ENCODE measurements at regions not wholly inside any gene's neighbourhood (a gene's known extent, or its start where the extent isn't known, plus 50 kb on each side); places are given as distances from the start of the nearest gene placed in this dataset.
A peak's percentile ranks its signal among the peaks of the same experiment; 100 is the strongest.

GRCh38 chr11:121757480-121758125, 304.8 kb upstream of the SORL1-AS1 start:
- Histone ChIP-seq H3K9me3 (ENCODE audit: control insufficient read depth, low read depth, low read length) (no peaks in the 10 kb centered on the region), H3K4me1 (ENCODE audit: control insufficient read depth, insufficient read depth, low read length) (no peaks in the 10 kb centered on the region), H3K27me3 (ENCODE audit: control insufficient read depth, insufficient read depth, low read length) (no peaks in the 10 kb centered on the region), H3K36me3 (ENCODE audit: control insufficient read depth, insufficient read depth, low read length) (no peaks in the 10 kb centered on the region), H3K27ac (ENCODE audit: low read length) (no peak overlapping the region), H3K4me3 (ENCODE audit: low read length) (no peak overlapping the region)
- WGBS (ENCODE audit: insufficient coverage, low lambda C conversion rate): 60% methylated on average over 3 of the region's 6 CpGs
- DNase-seq: no peak

GRCh38 chr11:121755906-121756305, 303.1 kb upstream of the SORL1-AS1 start:
- no peaks in the 10 kb centered on the region for H3K4me1 ChIP-seq (ENCODE audit: control insufficient read depth, insufficient read depth, low read length)
- no CpG with 5 or more reads among the region's 3 CpGs for WGBS (ENCODE audit: insufficient coverage, low lambda C conversion rate)
- no peak overlapping the region for H3K4me3 ChIP-seq (ENCODE audit: low read length)
- no peaks in the 10 kb centered on the region for H3K9me3 ChIP-seq (ENCODE audit: control insufficient read depth, low read depth, low read length)
- no peak overlapping the region for H3K27ac ChIP-seq (ENCODE audit: low read length)
- no peak for DNase-seq
- H3K27me3 ChIP-seq (ENCODE audit: control insufficient read depth, insufficient read depth, low read length): no peaks in the 10 kb centered on the region
- no peaks in the 10 kb centered on the region for H3K36me3 ChIP-seq (ENCODE audit: control insufficient read depth, insufficient read depth, low read length)

- WGBS (ENCODE audit: insufficient coverage, low lambda C conversion rate): 67% methylated on average over 1 of the region's 2 CpGs
- no peaks in the 10 kb centered on the region for H3K27me3 ChIP-seq (ENCODE audit: control insufficient read depth, insufficient read depth, low read length)
- H3K4me1 ChIP-seq (ENCODE audit: control insufficient read depth, insufficient read depth, low read length): no peaks in the 10 kb centered on the region
- H3K4me3 ChIP-seq (ENCODE audit: low read length): no peak overlapping the region
- no peaks in the 10 kb centered on the region for H3K36me3 ChIP-seq (ENCODE audit: control insufficient read depth, insufficient read depth, low read length)
- no peak for DNase-seq
- no peaks in the 10 kb centered on the region for H3K9me3 ChIP-seq (ENCODE audit: control insufficient read depth, low read depth, low read length)
- H3K27ac ChIP-seq (ENCODE audit: low read length): no peak overlapping the region
Observed at GRCh38 chr11:121755191-121755590, 302.4 kb upstream of the SORL1-AS1 start.

GRCh38 chr11:121754598-121754997, 301.8 kb upstream of the SORL1-AS1 start:
- Histone ChIP-seq H3K4me3 (ENCODE audit: low read length) (no peak overlapping the region), H3K9me3 (ENCODE audit: control insufficient read depth, low read depth, low read length) (no peaks in the 10 kb centered on the region), H3K36me3 (ENCODE audit: control insufficient read depth, insufficient read depth, low read length) (no peaks in the 10 kb centered on the region), H3K27me3 (ENCODE audit: control insufficient read depth, insufficient read depth, low read length) (no peaks in the 10 kb centered on the region), H3K27ac (ENCODE audit: low read length) (no peak overlapping the region), H3K4me1 (ENCODE audit: control insufficient read depth, insufficient read depth, low read length) (no peaks in the 10 kb centered on the region)
- 88% methylated on average over 1 of the region's 2 CpGs for WGBS (ENCODE audit: insufficient coverage, low lambda C conversion rate)
- no peak for DNase-seq

- H3K27me3 ChIP-seq (ENCODE audit: control insufficient read depth, insufficient read depth, low read length): no peaks in the 10 kb centered on the region
- no peaks in the 10 kb centered on the region for H3K9me3 ChIP-seq (ENCODE audit: control insufficient read depth, low read depth, low read length)
- no peak for DNase-seq
- 78% methylated on average over 2 of the region's 3 CpGs for WGBS (ENCODE audit: insufficient coverage, low lambda C conversion rate)
- H3K27ac ChIP-seq (ENCODE audit: low read length): no peak overlapping the region
- no peaks in the 10 kb centered on the region for H3K36me3 ChIP-seq (ENCODE audit: control insufficient read depth, insufficient read depth, low read length)
- no peak overlapping the region for H3K4me3 ChIP-seq (ENCODE audit: low read length)
- H3K4me1 ChIP-seq (ENCODE audit: control insufficient read depth, insufficient read depth, low read length): no peaks in the 10 kb centered on the region
Observed at GRCh38 chr11:121749691-121750090, 296.9 kb upstream of the SORL1-AS1 start.

- no peak overlapping the region for H3K4me3 ChIP-seq (ENCODE audit: low read length)
- H3K9me3 ChIP-seq (ENCODE audit: control insufficient read depth, low read depth, low read length): peaks cover 4% of the 10 kb centered on the region
- H3K36me3 ChIP-seq (ENCODE audit: control insufficient read depth, insufficient read depth, low read length): no peaks in the 10 kb centered on the region
- WGBS (ENCODE audit: insufficient coverage, low lambda C conversion rate): no CpG with 5 or more reads among the region's 1 CpG
- H3K27ac ChIP-seq (ENCODE audit: low read length): no peak overlapping the region
- H3K4me1 ChIP-seq (ENCODE audit: control insufficient read depth, insufficient read depth, low read length): no peaks in the 10 kb centered on the region
- no peaks in the 10 kb centered on the region for H3K27me3 ChIP-seq (ENCODE audit: control insufficient read depth, insufficient read depth, low read length)
- no peak for DNase-seq
Observed at GRCh38 chr11:121748068-121748467, 295.3 kb upstream of the SORL1-AS1 start.

GRCh38 chr11:121743285-121743684, 290.5 kb upstream of the SORL1-AS1 start:
- Histone ChIP-seq H3K27me3 (ENCODE audit: control insufficient read depth, insufficient read depth, low read length) (no peaks in the 10 kb centered on the region), H3K27ac (ENCODE audit: low read length) (no peak overlapping the region), H3K9me3 (ENCODE audit: control insufficient read depth, low read depth, low read length) (peaks cover 4% of the 10 kb centered on the region), H3K4me1 (ENCODE audit: control insufficient read depth, insufficient read depth, low read length) (no peaks in the 10 kb centered on the region), H3K36me3 (ENCODE audit: control insufficient read depth, insufficient read depth, low read length) (no peaks in the 10 kb centered on the region), H3K4me3 (ENCODE audit: low read length) (no peak overlapping the region)
- no peak for DNase-seq
- no CpG with 5 or more reads among the region's 1 CpG for WGBS (ENCODE audit: insufficient coverage, low lambda C conversion rate)

GRCh38 chr11:121741761-121742361, 289.1 kb upstream of the SORL1-AS1 start:
- Histone ChIP-seq H3K4me3 (ENCODE audit: low read length) (no peak overlapping the region), H3K27ac (ENCODE audit: low read length) (peak overlapping the region; percentile 69), H3K9me3 (ENCODE audit: control insufficient read depth, low read depth, low read length) (peaks cover 4% of the 10 kb centered on the region), H3K4me1 (ENCODE audit: control insufficient read depth, insufficient read depth, low read length) (no peaks in the 10 kb centered on the region), H3K36me3 (ENCODE audit: control insufficient read depth, insufficient read depth, low read length) (no peaks in the 10 kb centered on the region), H3K27me3 (ENCODE audit: control insufficient read depth, insufficient read depth, low read length) (no peaks in the 10 kb centered on the region)
- WGBS (ENCODE audit: insufficient coverage, low lambda C conversion rate): 60% methylated on average over 1 of the region's 8 CpGs
- peak; percentile 31 to 57 for DNase-seq

GRCh38 chr11:121741351-121741760, 288.6 kb upstream of the SORL1-AS1 start:
- DNase-seq: peak; percentile 19 to 37

GRCh38 chr11:121740902-121741301, 288.1 kb upstream of the SORL1-AS1 start:
- H3K27ac ChIP-seq (ENCODE audit: low read length): peak overlapping the region; percentile 69
- DNase-seq: no peak
- WGBS (ENCODE audit: insufficient coverage, low lambda C conversion rate): no CpG with 5 or more reads among the region's 1 CpG
- no peaks in the 10 kb centered on the region for H3K4me1 ChIP-seq (ENCODE audit: control insufficient read depth, insufficient read depth, low read length)
- no peaks in the 10 kb centered on the region for H3K36me3 ChIP-seq (ENCODE audit: control insufficient read depth, insufficient read depth, low read length)
- no peaks in the 10 kb centered on the region for H3K27me3 ChIP-seq (ENCODE audit: control insufficient read depth, insufficient read depth, low read length)
- no peak overlapping the region for H3K4me3 ChIP-seq (ENCODE audit: low read length)
- peaks cover 4% of the 10 kb centered on the region for H3K9me3 ChIP-seq (ENCODE audit: control insufficient read depth, low read depth, low read length)

More at GRCh38 chr11:121741351-121741760, 288.6 kb upstream of the SORL1-AS1 start:
- no peaks in the 10 kb centered on the region for H3K27me3 ChIP-seq (ENCODE audit: control insufficient read depth, insufficient read depth, low read length)
- H3K4me1 ChIP-seq (ENCODE audit: control insufficient read depth, insufficient read depth, low read length): no peaks in the 10 kb centered on the region
- H3K36me3 ChIP-seq (ENCODE audit: control insufficient read depth, insufficient read depth, low read length): no peaks in the 10 kb centered on the region
- no CpG with 5 or more reads among the region's 5 CpGs for WGBS (ENCODE audit: insufficient coverage, low lambda C conversion rate)
- peak overlapping the region; percentile 69 for H3K27ac ChIP-seq (ENCODE audit: low read length)
- peaks cover 4% of the 10 kb centered on the region for H3K9me3 ChIP-seq (ENCODE audit: control insufficient read depth, low read depth, low read length)
- no peak overlapping the region for H3K4me3 ChIP-seq (ENCODE audit: low read length)

GRCh38 chr11:121733858-121734257, 281.1 kb upstream of the SORL1-AS1 start:
- Histone ChIP-seq H3K27ac (ENCODE audit: low read length) (no peak overlapping the region), H3K4me3 (ENCODE audit: low read length) (no peak overlapping the region), H3K9me3 (ENCODE audit: control insufficient read depth, low read depth, low read length) (no peaks in the 10 kb centered on the region), H3K4me1 (ENCODE audit: control insufficient read depth, insufficient read depth, low read length) (no peaks in the 10 kb centered on the region), H3K36me3 (ENCODE audit: control insufficient read depth, insufficient read depth, low read length) (no peaks in the 10 kb centered on the region), H3K27me3 (ENCODE audit: control insufficient read depth, insufficient read depth, low read length) (no peaks in the 10 kb centered on the region)
- DNase-seq: no peak
- 91% methylated on average over 1 of the region's 1 CpG for WGBS (ENCODE audit: insufficient coverage, low lambda C conversion rate)
